GM19467 (cell line): ENCODE measurements at regions not wholly inside any gene's neighbourhood (a gene's known extent, or its start where the extent isn't known, plus 50 kb on each side); places are given as distances from the start of the nearest gene placed in this dataset.

Source experiments
- ATAC-seq: cut with Tn5 transposase; IDR thresholded peaks from one replicate; pipeline ENCODE4 v1.9.1; 2021; ENCODE audit warnings: mild to moderate bottlenecking, moderate library complexity; ENCODE audit not compliant: unreplicated experiment

- no peak for ATAC-seq
Observed at GRCh38 chr7:9945857-9946256, 1027.8 kb upstream of the PHF14 start.

- no peak for ATAC-seq
Observed at GRCh38 chr7:9955138-9955537, 1018.5 kb upstream of the PHF14 start.

- ATAC-seq: no peak
Observed at GRCh38 chr7:9958486-9958885, 1015.2 kb upstream of the PHF14 start.

- ATAC-seq: no peak
Observed at GRCh38 chr7:9960460-9960859, 1013.2 kb upstream of the PHF14 start.

- no peak for ATAC-seq
Observed at GRCh38 chr7:9961161-9961922, 1012.3 kb upstream of the PHF14 start.

- no peak for ATAC-seq
Observed at GRCh38 chr7:9962742-9963141, 1010.9 kb upstream of the PHF14 start.

GRCh38 chr7:9978106-9979064 lies 995.3 kb upstream of the PHF14 start:
- ATAC-seq: no peak

GRCh38 chr7:9981742-9982349 lies 991.8 kb upstream of the PHF14 start:
- ATAC-seq: no peak

- ATAC-seq: no peak
Observed at GRCh38 chr7:9983048-9983447, 990.6 kb upstream of the PHF14 start.

- ATAC-seq: no peak
Observed at GRCh38 chr7:10015687-10016086, 958.0 kb upstream of the PHF14 start.

GRCh38 chr7:10022480-10022879 lies 951.2 kb upstream of the PHF14 start:
- no peak for ATAC-seq

- ATAC-seq: no peak
Observed at GRCh38 chr7:10022957-10023356, 950.7 kb upstream of the PHF14 start.

GRCh38 chr7:10034843-10035556 lies 938.7 kb upstream of the PHF14 start:
- ATAC-seq: no peak

GRCh38 chr7:10036693-10037092 lies 937.0 kb upstream of the PHF14 start:
- ATAC-seq: no peak

- no peak for ATAC-seq
Observed at GRCh38 chr7:10038351-10038750, 935.3 kb upstream of the PHF14 start.

GRCh38 chr7:10040674-10041073 lies 933.0 kb upstream of the PHF14 start:
- no peak for ATAC-seq

GRCh38 chr7:10070899-10071298 lies 902.8 kb upstream of the PHF14 start:
- no peak for ATAC-seq

GRCh38 chr7:10075866-10076265 lies 897.8 kb upstream of the PHF14 start:
- ATAC-seq: no peak

GRCh38 chr7:10076660-10077300 lies 896.9 kb upstream of the PHF14 start:
- no peak for ATAC-seq

- ATAC-seq: no peak
Observed at GRCh38 chr7:10079572-10079971, 894.1 kb upstream of the PHF14 start.
